GM18870 (cell line): ENCODE measurements at regions not wholly inside any gene's neighbourhood (a gene's known extent, or its start where the extent isn't known, plus 50 kb on each side); places are given as distances from the start of the nearest gene placed in this dataset.
A peak's percentile ranks its signal among the peaks of the same experiment; 100 is the strongest.

Source experiments
- ATAC-seq: cut with Tn5 transposase; IDR thresholded peaks from one replicate; pipeline ENCODE4 v1.9.1; 2021; ENCODE audit warnings: moderate library complexity; ENCODE audit not compliant: unreplicated experiment

- no peak for ATAC-seq
These were observed 173.3 kb upstream of the GOLIM4 start for GRCh38 chr3:168269001-168269400.

- ATAC-seq, result no peak
These were observed 171.5 kb upstream of the GOLIM4 start for GRCh38 chr3:168267179-168267578.

- no peak for ATAC-seq
These were observed 170.6 kb upstream of the GOLIM4 start for GRCh38 chr3:168266335-168266734.

GRCh38 chr3:168262887-168263286 lies 167.2 kb upstream of the GOLIM4 start:
- ATAC-seq, result no peak

- ATAC-seq, result peak; percentile 79
These were observed 165.1 kb upstream of the GOLIM4 start for GRCh38 chr3:168260859-168261258.

- peak; percentile 70 for ATAC-seq
These were observed 155.6 kb upstream of the GOLIM4 start for GRCh38 chr3:168251371-168251770.

GRCh38 chr3:168250415-168250861 lies 154.7 kb upstream of the GOLIM4 start:
- ATAC-seq, result peak; percentile 23

- ATAC-seq, result peak; percentile 61
These were observed 154.1 kb upstream of the GOLIM4 start for GRCh38 chr3:168249550-168250414.

GRCh38 chr3:168249205-168249549 lies 153.5 kb upstream of the GOLIM4 start:
- ATAC-seq, result no peak

- ATAC-seq, result no peak
These were observed 152.9 kb upstream of the GOLIM4 start for GRCh38 chr3:168248383-168249204.

- no peak for ATAC-seq
These were observed 145.4 kb upstream of the GOLIM4 start for GRCh38 chr3:168241156-168241555.

GRCh38 chr3:168239287-168239686 lies 143.6 kb upstream of the GOLIM4 start:
- ATAC-seq, result no peak

GRCh38 chr3:168233001-168233400 lies 137.3 kb upstream of the GOLIM4 start:
- no peak for ATAC-seq

GRCh38 chr3:168223085-168223484 lies 127.4 kb upstream of the GOLIM4 start:
- ATAC-seq, result no peak

- ATAC-seq, result no peak
These were observed 124.8 kb upstream of the GOLIM4 start for GRCh38 chr3:168220556-168220955.

- ATAC-seq, result no peak
These were observed 123.8 kb upstream of the GOLIM4 start for GRCh38 chr3:168219530-168219929.

- ATAC-seq, result no peak
These were observed 122.9 kb upstream of the GOLIM4 start for GRCh38 chr3:168218600-168218999.

- ATAC-seq, result no peak
These were observed 121.1 kb upstream of the GOLIM4 start for GRCh38 chr3:168216851-168217250.

- peak; percentile 95 for ATAC-seq
These were observed 118.2 kb upstream of the GOLIM4 start for GRCh38 chr3:168213920-168214319.

- no peak for ATAC-seq
These were observed 117.1 kb upstream of the GOLIM4 start for GRCh38 chr3:168212664-168213285.

- no peak for ATAC-seq
These were observed 109.7 kb upstream of the GOLIM4 start for GRCh38 chr3:168205451-168205850.

- no peak for ATAC-seq
These were observed 101.4 kb upstream of the GOLIM4 start for GRCh38 chr3:168197162-168197561.
